ENCODE measurements at regions not wholly inside any gene's neighbourhood (a gene's known extent, or its start where the extent isn't known, plus 50 kb on each side); places are given as distances from the start of the nearest gene placed in this dataset.
"Not testable (repeated sequence)": the region's sequence is repeated elsewhere in the genome, so short reads cannot be mapped to it uniquely, and the experiment has no call there.

GRCh38 chr1:98181036-98181764 is 260.4 kb upstream of the DPYD start:
- DNase-seq = no peak

- DNase-seq = no peak
Observed at GRCh38 chr1:98179151-98179773, 258.4 kb upstream of the DPYD start.

DNA sequence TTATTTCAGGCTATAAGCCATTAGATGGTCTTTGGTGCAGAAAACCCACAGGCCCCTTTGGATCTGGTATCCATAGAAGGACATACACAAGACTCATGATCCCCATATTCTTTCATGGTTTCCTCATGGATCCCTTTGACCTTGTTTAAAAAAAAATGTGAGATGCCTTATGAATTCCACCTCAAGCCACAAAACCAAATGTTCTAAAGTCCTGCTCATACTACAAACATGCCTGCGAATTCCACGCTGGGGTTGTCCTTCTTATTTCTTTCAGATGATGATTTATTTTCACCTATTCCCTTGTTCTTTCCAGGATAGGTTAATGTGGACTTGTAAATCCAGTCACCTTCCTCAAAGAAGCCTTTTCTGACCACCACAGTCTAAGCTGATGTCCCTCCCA is 256.9 kb upstream of the DPYD start:
- DNase-seq = no peak

DNA sequence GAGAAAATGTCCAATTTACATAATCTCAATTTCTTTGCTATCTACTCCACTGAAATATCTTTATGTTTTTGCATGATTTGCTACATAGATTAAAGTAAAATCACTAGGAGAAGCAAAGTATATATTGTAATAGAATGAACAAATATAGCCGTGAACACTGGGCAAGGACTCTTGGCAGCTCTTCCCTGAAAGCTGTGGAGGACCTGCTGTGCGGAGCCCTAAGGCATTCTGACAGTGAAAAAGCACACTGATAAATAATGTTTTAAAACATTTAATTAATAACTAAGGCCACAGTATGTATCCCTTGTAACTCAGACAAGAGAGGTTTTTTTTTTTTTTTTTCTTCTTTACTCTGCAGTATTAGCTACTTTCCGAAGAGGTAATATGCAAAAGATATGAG is 256.1 kb upstream of the DPYD start:
- DNase-seq = no peak

- DNase-seq = no peak
Observed at GRCh38 chr1:98176414-98176813, 255.6 kb upstream of the DPYD start.

- DNase-seq = no peak
Observed at GRCh38 chr1:98172578-98172977, 251.7 kb upstream of the DPYD start.

DNA sequence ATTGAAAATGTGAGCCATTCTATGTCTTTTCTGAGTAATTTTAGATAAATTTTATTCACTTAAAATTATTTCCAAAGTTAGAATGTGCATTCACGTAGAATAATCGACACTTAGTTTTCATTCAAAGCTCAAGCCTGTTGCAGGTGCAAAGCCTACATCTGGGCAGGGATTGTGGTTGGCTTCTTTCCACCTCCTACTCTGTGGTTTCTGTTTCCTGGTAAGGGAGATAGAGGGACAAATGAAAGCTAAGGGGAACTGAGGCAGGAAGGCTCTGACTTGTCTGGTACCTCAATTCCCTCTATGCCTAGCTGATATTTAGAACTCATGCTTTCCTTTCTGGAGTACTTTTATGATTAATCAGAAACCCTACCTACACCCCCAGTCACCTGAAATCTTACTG is 251.2 kb upstream of the DPYD start:
- no peak for DNase-seq

GRCh38 chr1:98164509-98164908 is 243.7 kb upstream of the DPYD start:
- no peak for DNase-seq

- no peak for DNase-seq
Observed at GRCh38 chr1:98157524-98158313, 236.9 kb upstream of the DPYD start.

DNA sequence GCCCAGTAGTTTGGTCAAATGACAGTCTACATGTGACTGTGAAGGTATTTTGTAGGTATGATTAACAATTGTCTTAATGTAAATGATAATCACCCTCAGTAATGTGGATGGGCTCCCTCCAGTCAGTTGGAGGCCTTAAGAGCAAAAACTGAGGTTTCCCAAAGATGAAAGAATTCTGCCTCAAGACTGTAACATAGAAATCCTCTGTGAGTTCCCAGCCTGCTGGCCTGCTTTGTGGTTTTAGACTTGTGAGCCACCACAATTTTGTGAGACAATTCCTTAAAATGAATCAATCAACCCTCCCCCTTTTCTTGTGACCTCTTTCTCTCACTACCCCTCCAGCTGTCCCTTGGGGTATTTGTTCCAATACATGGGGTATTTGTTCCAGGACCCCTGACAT is 226.4 kb upstream of the DPYD start:
- no peak for DNase-seq

DNA sequence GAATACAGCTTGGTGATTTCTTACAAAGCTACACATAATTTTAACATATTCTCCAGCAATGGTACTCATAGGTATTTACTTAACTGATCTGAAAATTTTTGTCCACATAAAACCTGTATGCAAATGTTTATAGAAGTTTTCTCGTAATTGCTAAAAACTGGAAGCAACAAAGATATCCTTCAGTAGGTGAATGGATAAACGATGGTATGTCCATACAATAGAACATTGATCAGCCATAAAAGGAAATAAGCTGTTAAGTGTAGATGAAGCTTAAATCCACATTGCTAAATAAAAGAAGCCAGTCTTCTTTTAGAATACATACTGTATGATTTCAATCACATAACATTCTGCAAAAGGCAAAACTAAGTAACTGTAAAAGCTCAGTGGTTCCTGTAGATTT is 224.8 kb upstream of the DPYD start:
- no peak for DNase-seq

DNA sequence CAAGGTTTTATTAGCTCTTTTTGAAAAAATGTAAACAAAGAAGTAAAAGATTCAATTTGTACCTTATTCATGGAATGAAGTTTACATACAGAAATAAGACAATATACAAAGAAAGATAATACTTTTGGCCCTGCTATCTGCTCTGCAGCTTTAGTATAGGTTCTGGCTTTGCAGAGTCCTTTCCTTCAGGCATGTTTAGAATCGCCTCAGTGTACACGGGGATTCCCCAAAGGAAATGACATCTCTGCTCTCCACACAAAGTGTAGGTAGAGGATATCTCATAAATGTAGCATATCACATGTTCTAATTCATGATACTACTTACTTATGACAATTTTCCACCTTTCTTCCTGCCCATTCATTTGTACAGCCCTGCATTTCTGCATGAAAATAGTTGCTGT is 222.6 kb upstream of the DPYD start:
- no peak for DNase-seq

DNA sequence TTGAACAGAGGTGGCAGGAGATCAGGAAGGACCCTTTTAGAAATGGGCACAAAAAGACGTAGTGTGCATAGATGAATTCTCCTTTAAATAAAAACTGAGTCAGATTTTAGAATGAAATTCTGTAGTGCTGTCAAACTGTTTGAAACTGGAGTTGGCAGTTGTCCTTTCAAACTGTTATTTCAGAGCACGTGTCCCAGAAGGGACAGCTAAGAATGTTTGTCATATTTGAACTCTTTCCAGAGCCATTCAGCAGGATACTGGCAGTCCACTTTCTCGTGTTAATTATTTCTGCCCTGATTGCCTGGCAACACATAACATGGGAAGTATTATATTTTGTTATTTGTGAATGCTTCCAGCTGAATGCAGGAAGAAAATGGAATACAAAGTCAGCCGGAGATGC is 212.3 kb upstream of the DPYD start:
- no peak for DNase-seq

- DNase-seq = no peak
Observed at GRCh38 chr1:98130408-98130807, 209.6 kb upstream of the DPYD start.

GRCh38 chr1:98129491-98129890 is 208.7 kb upstream of the DPYD start:
- peak; percentile 74 for DNase-seq

DNA sequence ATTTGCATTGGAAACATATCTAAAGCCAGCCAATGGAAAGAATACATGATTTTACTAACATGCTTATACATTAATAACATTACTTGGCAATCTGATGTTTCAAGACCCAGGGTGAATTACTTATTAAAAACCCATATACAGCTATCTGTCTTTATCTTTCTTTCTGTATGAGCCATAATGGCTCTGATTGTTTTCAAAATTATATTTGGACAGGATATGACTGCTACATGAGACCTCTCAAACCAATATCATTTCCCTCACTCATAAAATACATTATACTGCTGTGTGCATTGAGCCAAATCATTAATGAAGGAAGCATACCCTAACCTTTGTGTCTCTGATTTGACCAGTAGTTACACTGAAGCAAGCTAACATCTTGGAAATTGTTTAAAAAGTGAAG is 205.9 kb upstream of the DPYD start:
- DNase-seq = no peak

- DNase-seq = no peak
Observed at GRCh38 chr1:98121646-98122045, 200.8 kb upstream of the DPYD start.

GRCh38 chr1:98119796-98120195 is 199.0 kb upstream of the DPYD start:
- DNase-seq = peak; percentile 16

- DNase-seq = no peak
Observed at GRCh38 chr1:98113811-98114210, 193.0 kb upstream of the DPYD start.

DNA sequence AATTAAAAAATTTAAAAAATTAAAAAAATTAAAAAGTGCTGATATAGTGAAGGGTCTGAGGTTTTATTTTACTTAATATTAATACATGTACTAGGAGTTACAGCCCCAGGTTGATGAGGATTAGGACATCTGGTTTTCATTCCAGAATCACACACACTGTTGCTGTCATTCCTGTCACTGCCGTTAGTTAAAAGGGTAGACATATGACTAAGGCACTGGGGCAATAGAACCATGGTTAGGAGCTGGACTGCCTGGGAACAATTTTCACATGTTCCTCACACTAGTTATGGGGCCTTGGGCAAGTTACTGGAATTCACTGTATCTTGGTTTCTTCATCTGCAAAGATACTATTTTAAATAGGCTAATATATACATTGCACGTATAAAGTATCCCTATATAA is 191.8 kb upstream of the DPYD start:
- DNase-seq = no peak

- DNase-seq = no peak
Observed at GRCh38 chr1:98110674-98111073, 189.8 kb upstream of the DPYD start.

DNA sequence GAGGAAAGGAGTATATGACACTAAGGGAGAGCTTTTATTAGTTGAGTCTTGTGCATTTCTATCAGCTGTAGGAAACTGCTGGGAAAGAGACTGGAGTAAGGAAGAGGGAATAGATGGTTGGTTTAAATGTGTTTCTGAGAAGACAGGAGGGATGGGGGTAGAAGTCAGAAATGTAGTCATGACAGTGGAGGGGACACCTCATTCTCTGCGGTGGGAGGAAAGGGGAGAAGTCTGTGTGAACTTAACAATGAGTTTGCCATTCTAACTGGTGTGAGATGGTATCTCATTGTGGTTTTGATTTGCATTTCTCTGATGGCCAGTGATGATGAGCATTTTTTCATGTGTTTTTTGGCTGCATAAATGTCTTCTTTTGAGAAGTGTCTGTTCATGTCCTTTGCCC is 187.5 kb upstream of the DPYD start:
- DNase-seq = not testable (repeated sequence)

DNA sequence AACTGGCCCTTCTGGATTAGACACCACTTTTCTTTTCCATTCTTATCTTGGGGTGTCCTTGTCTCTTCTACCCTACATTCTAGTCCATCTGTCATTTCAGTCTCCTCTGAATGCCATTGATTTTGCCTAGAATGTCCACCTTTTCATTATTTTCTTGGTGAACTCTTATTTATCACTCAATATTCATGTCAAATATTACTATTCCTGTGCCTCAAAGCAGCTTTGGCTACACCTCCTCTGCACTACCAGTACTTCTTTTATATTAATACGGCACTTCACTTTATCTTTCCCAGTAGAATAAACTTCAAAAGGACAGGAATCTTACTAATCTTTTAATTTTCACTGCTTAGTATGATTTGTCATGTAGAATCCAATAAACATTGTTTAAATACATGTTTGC is 186.4 kb upstream of the DPYD start:
- no peak for DNase-seq

DNA sequence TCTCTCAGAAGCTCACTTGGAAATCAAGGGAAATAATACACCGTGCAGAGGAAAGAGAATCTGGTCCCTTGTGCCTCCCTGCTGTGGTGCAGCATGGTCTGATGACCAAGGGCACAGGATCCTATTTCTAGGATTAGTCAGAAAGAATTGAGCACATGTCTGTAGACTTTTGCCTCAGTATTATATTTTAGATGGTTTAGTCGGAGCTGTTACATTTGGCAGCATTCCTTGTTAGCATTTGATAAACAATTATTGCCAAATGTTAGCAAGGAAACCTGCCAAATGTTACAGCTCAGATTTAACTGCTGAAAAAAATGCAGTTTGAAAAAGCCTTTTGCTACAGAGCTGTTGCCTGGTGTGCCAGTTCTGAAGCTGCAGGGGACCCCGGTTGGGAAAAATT is 183.5 kb upstream of the DPYD start:
- no peak for DNase-seq

All from hematopoietic multipotent progenitor cell treated with erythropoietin and hydrocortisone succinate and interleukin-3 and kit ligand, for 8 days (in vitro differentiated cells).